MG63 (cell line): ENCODE measurements at regions not wholly inside any gene's neighbourhood (a gene's known extent, or its start where the extent isn't known, plus 50 kb on each side); places are given as distances from the start of the nearest gene placed in this dataset.
A peak's percentile ranks its signal among the peaks of the same experiment; 100 is the strongest.
"Not testable (repeated sequence)": the region's sequence is repeated elsewhere in the genome, so short reads cannot be mapped to it uniquely, and the experiment has no call there.

ENCODE experiments used
- DNase-seq: peaks from one replicate; pipeline ENCODE4 v3.0.0-alpha.2; 2020
- H3K27me3 ChIP-seq: fragments of 250-450 bp; sonication (Bioruptor Pico); 2 replicates; pipeline ENCODE4 v1.5.1; 2020; ENCODE audit warnings: mild to moderate bottlenecking, moderate library complexity
- H3K36me3 ChIP-seq: fragments of 250-450 bp; sonication (Bioruptor Pico); 2 replicates; pipeline ENCODE4 v1.5.1; 2020; ENCODE audit warnings: mild to moderate bottlenecking, moderate library complexity
- H3K4me3 ChIP-seq: fragments of 250-450 bp; sonication (Bioruptor Pico); 2 replicates; pipeline ENCODE4 v1.5.1; 2020; ENCODE audit warnings: mild to moderate bottlenecking, moderate library complexity
- H3K9me3 ChIP-seq: fragments of 250-450 bp; sonication (Bioruptor Pico); 2 replicates; pipeline ENCODE4 v1.5.1; 2020; ENCODE audit warnings: mild to moderate bottlenecking, moderate library complexity

DNA sequence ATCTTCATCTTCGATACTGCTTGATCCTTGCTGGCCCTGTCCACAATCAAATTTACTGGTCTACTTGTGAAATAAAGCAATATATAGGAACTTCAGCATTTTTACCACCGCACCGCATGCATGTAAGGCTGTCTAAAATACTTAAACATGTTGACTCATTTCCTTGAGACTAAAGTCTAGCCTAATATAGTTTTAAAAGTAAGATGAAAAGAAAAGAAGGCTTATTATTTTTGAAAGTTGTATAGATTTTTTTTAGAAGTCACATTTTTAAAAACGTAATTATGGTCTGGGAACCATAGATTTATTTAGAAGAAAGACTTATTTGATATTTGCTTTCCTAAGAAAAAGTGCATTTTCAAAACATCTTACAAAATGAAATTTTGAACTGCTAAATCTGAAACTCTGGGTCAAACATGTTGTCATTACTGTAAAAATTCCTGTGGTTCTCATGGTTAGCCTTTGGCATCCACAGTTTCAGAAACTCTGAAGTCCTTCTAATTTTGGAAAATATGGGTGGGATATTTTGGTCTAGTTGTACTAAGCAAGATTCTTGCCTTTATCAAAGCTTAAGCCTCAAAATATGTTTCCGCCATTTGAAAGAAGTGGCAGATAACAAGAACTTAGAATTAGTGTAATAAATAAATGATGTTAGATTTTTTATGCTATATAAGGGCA is 423.5 kb upstream of the CTSO start:
- Histone ChIP-seq H3K27me3 (no peaks in the 10 kb centered on the region), H3K9me3 (no peaks in the 10 kb centered on the region), H3K36me3 (no peaks in the 10 kb centered on the region), H3K4me3 (no peak overlapping the region)
- DNase-seq = no peak

DNA sequence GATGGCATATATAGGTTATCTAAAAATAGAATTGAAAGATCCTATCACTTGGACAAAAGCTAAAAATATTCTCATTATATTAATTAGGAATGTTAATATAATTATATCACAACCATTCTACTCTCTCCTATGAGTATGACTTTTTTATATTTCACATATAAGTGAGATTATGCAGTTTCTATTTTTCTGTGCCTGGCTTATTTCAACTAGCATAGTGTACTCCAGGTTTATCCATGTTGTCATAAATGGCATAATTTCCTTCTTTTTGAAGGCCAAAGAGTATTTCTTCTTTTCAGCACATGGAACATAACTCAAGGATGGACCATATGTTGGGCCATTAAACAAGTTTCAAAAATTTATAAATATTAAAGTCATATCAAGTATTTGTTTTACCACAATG is 421.2 kb upstream of the CTSO start:
- H3K9me3 ChIP-seq = no peaks in the 10 kb centered on the region
- no peaks in the 10 kb centered on the region for H3K36me3 ChIP-seq
- H3K27me3 ChIP-seq = no peaks in the 10 kb centered on the region
- no peak overlapping the region for H3K4me3 ChIP-seq
- no peak for DNase-seq

DNA sequence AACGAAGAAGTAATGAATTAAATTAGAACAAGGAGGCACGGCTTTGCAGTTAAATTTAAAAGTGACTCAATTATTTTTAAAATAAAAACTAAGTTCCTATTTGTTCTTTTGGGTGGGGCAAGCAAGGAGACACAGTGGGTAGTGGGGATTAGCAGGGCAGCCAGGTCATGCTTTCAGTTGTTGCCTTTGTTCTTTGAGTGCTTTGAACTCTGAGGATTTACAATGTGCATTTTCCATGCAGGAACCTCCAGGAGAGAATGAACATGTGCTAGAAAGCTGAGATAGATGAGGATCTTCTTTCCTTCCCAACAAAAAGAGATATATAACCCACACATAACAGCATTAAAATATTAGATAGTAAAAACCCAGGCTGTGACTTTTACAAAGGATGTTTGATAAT is 420.4 kb upstream of the CTSO start:
- Histone ChIP-seq H3K36me3 (no peaks in the 10 kb centered on the region), H3K4me3 (no peak overlapping the region), H3K27me3 (no peaks in the 10 kb centered on the region), H3K9me3 (no peaks in the 10 kb centered on the region)
- DNase-seq = no peak

DNA sequence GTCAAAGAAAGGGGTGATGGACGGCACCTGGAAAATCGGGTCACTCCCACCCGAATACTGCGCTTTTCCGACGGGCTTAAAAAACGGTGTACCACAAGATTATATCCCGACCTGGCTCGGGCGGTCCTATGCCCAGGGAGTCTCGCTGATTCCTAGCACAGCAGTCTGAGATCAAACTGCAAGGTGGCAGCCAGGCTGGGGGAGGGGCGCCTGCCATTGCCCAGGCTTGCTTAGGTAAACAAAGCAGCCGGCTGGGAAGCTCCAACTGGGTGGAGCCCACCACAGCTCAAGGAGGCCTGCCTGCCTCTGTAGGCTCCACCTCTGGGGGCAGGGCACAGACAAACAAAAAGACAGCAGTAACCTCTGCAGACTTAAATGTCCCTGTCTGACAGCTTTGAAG is 413.8 kb upstream of the CTSO start:
- not testable (repeated sequence) for DNase-seq, H3K9me3 ChIP-seq, H3K27me3 ChIP-seq, H3K36me3 ChIP-seq, H3K4me3 ChIP-seq

DNA sequence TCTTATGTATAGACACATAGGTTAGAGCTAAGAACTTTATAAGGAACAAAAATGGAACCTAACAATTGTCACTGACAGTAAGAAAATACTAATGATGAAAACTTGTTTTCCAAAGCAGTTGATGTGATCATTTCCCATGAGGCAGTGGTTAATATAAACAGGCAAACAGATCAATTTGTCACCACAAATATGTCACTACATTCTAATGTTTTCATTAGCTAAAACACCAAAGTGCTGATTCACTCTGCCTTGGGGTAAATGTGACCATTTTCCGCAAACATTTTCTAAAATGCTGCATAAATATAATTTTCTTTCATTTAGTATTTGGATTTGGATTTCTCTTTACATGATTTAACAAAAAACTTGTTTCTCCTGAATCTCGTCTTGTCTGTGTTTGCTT is 408.9 kb upstream of the CTSO start:
- no peaks in the 10 kb centered on the region for H3K36me3 ChIP-seq
- DNase-seq = no peak

DNA sequence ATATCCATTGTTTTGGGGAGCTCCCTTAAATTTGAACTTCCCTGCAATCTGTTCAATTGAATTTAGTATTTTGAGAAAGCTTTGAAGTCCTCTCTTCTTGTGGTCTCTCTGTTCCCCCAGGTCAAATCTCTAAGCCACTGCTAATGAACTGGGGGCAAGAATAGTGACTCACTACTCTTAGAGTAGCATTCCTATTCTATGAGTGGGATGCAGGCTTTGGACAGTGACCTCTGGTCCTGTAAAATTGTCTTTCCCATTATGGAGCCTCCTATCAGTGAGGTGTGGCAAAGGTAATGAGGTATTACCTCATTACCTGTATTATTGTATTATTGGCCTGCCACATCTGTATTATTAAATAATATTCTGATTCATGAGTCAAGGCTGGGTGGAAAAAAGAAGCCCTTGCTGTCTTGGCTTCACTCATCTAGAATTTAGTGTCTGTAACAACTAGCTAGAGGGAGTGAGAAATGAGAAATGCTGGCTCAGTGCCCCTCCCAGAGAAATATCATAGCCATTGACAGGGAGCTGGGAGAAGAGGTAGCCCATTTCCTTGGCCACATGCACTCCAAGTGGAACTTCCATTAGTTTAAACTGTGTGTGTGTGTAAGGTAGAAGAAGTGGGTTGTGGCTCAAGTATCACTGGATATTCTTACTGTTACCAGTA is 393.9 kb upstream of the CTSO start:
- H3K27me3 ChIP-seq = no peaks in the 10 kb centered on the region
- no peak overlapping the region for H3K4me3 ChIP-seq
- no peaks in the 10 kb centered on the region for H3K36me3 ChIP-seq
- peak; percentile 19 for DNase-seq
- no peaks in the 10 kb centered on the region for H3K9me3 ChIP-seq

More for the DNA sequence above, 408.9 kb upstream of the CTSO start:
- Histone ChIP-seq H3K27me3 (no peaks in the 10 kb centered on the region), H3K9me3 (no peaks in the 10 kb centered on the region; the same call in 1 of the 2 replicates), H3K4me3 (no peak overlapping the region)

DNA sequence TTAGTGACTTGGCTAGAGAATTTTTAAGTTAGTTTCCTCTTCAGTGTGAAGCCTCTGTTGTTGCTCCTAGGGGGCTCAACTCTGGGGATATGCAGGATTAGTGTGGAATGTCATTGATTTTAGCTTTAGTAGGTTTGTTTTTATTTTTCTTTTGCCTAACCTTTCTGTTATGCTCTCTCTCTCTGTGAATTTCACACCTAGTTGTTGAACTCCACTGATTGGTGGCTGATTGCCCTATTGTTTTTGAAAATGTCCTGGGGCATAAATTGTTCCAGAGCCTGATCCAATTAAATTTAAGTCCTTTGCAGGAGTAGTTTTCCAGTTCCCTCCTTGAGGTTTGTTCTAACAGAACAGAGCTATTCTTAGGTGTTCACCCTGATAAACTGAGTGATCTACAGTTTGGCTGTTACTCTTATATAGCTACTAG is 393.3 kb upstream of the CTSO start:
- no peaks in the 10 kb centered on the region for H3K27me3 ChIP-seq
- H3K9me3 ChIP-seq = no peaks in the 10 kb centered on the region
- DNase-seq = no peak
- no peak overlapping the region for H3K4me3 ChIP-seq
- no peaks in the 10 kb centered on the region for H3K36me3 ChIP-seq

DNA sequence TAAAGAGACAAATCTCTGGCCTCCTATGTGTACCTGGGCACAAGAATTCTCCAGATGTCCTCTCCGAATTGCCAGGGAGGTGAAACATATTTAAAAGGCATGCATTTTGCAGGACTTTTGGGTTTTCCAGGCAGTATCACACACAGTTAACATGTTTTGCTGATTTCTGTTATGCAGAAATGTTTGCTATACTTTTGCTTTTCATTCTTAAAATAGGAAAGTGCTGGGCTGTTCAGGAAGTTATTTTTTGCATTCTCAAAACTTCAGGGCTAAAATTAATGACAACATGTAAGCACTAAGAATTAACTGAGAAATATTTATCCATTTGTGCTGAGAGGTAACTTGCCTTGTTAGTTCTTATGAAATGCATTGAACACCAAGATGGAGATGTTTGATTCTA is 390.7 kb upstream of the CTSO start:
- DNase-seq = no peak
- Histone ChIP-seq H3K9me3 (no peaks in the 10 kb centered on the region), H3K4me3 (no peak overlapping the region), H3K36me3 (no peaks in the 10 kb centered on the region), H3K27me3 (no peaks in the 10 kb centered on the region)

DNA sequence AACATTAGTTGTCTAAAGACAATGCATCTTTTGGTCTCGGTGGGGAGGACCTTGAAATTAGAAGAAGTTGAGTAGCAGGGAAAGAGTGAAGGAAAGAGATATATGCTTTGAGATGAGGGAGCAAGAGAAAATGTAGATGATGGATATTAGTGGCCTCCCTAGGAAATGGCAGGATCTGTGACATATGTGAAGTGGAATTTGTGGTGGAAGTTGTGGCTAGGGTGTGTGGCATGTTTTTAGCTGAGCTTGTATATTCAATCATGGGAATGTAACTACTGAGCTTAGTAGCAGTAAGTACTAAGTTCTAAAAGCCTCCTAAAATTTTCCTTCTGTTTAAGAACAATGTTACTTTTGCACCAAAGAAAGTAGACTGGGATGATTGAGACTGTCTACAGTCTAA is 382.8 kb upstream of the CTSO start:
- Histone ChIP-seq H3K27me3 (no peaks in the 10 kb centered on the region), H3K4me3 (no peak overlapping the region), H3K36me3 (no peaks in the 10 kb centered on the region), H3K9me3 (no peaks in the 10 kb centered on the region)
- DNase-seq = no peak

DNA sequence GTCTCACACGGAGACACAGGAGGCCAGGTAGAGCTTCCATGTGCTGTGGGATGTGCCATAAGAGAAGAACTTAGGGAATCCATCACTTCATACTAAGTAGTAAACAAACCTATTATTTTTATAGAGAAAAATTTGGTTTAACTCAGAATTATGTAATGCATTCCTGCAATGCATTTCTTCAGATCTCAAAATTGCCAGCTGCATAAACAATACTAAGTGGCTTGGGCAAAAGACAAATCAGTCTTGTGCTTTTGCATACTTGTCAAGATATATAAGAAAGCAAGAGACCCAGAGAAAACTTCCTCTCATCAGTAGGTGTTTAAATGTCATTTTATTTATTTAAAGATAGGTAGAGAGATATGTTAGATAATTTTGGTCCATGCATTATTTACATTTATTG is 382.1 kb upstream of the CTSO start:
- no peaks in the 10 kb centered on the region for H3K36me3 ChIP-seq
- H3K27me3 ChIP-seq = no peaks in the 10 kb centered on the region
- no peak for DNase-seq
- H3K4me3 ChIP-seq = no peak overlapping the region
- no peaks in the 10 kb centered on the region for H3K9me3 ChIP-seq

DNA sequence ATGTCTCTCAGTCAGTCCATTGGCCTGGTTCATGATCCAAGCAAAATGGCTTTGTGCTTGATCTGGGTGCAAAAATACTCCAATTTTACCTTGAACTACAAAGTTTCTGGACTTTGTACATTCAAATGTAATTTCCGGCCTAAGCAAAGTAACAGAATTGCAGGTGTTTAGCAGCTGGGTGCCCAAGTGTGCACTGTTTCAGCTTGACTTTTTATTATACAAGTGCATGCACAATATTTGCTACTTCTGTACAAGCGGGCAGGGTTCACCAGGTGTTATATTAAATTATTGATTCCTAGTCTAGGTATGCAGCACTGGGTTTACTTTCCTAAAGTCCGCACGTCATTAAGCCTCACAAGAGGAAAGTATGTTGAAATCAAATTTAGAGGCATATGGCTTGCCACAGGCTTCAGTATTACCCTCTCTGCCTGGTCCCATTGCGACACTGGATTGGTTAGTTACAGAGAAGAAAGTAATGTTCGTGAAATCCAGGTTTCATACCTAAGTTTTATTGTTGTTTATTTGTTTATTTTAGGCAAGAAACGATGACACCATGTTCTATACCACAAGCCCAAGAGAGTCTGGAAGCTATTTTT is 376.9 kb upstream of the CTSO start:
- no peaks in the 10 kb centered on the region for H3K9me3 ChIP-seq
- H3K36me3 ChIP-seq = no peaks in the 10 kb centered on the region
- H3K4me3 ChIP-seq = no peak overlapping the region
- no peak for DNase-seq
- H3K27me3 ChIP-seq = no peaks in the 10 kb centered on the region

DNA sequence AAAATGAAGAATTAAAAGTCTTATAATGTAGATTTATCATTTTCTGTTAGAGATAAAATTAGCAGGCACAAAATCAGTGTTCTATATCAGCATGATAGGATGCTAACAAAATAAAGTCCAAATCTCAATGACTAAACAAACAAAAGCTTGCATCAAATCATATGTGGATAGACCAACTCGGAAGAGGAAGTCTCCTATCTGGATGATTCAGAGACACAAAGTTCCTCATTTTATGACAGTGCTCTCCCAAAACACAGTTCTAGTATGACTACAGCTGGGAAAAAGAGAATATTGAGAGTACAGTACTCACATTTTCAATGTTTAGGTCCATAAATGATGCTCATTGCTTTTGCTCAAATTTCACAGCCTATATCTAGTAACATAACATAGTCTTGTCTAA is 376.1 kb upstream of the CTSO start:
- no peak for DNase-seq
- Histone ChIP-seq H3K27me3 (no peaks in the 10 kb centered on the region), H3K4me3 (no peak overlapping the region), H3K9me3 (no peaks in the 10 kb centered on the region), H3K36me3 (no peaks in the 10 kb centered on the region)

DNA sequence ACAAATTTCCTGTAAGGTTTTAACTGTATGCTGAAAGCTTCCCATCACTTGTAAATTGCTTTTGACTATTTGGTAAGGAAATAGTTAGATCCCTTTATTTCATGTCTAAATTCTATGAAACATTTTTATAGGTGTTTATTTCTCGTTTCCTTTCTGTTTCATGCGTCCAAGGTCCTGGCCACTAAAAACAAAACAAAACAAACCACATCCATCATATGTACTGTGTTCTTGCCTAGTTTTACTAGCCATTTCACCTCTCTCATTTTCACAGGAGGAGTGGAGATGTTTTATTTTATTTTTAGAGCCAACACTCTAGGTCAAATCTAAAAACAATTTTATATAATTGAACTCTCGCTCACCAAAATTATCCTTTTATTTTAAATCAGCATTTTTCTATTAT is 375.2 kb upstream of the CTSO start:
- H3K27me3 ChIP-seq = no peaks in the 10 kb centered on the region
- no peak overlapping the region for H3K4me3 ChIP-seq
- DNase-seq = no peak

DNA sequence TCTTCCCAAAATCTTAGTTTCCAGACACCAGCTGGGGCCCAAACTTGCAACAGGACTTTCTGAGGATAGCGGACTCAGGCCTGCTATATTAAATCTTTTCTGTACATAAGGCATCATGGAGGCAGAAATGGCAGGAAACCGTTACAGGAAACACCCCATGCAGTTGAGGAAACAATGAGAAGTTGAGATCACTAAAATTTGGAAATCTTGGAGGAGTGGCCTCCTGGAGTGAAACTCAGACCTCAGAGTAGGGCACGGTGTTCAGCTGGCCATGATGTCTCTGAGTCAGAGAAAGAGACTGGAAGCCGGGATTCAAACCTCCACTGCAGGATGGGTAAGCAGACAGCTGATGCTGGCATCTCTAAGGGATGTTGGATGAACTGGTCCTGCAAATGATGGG is 372.6 kb upstream of the CTSO start:
- H3K9me3 ChIP-seq = no peaks in the 10 kb centered on the region
- no peaks in the 10 kb centered on the region for H3K27me3 ChIP-seq
- no peak for DNase-seq
- H3K4me3 ChIP-seq = no peak overlapping the region
- H3K36me3 ChIP-seq = no peaks in the 10 kb centered on the region

More for the DNA sequence above, 375.2 kb upstream of the CTSO start:
- no peaks in the 10 kb centered on the region for H3K9me3 ChIP-seq
- no peaks in the 10 kb centered on the region for H3K36me3 ChIP-seq

DNA sequence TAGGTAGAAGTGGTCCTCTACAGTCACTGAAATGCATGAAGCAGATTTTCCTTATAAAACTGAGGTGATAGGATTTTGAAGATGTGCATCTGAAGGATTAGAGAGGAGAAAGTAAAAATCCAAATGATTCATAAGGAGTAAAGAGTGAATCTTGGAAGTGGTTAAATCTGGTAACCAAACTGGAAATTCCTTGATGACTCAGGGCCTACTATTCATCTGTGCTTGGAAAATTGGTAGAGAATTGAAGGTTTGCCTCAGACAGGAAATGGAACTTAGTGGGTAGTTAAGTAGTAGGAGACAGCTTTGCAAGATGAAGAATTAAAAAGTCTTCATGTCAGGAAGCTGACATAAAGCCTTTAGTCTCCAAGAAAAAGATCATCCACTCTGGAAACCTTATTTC is 368.9 kb upstream of the CTSO start:
- no peak for DNase-seq
- Histone ChIP-seq H3K9me3 (no peaks in the 10 kb centered on the region), H3K36me3 (no peaks in the 10 kb centered on the region), H3K4me3 (no peak overlapping the region), H3K27me3 (no peaks in the 10 kb centered on the region)

DNA sequence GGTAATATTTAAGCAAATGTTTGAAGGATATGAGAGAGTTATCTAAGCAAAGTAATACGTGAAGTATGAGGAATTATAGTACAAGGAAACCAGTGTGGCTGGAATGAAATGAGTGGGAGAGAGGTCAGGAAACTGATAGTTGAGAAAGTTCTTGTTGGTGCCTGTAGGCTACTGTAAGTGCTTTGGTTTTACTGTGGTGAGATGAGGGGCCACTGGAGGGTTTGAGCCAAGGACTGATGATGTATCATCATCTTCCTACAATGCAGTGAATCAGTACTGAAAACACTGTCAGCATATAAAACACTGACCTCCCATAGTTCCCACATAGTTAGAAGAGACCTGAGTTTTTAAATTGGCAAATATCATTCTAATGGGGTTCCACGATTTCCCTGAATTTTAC is 367.5 kb upstream of the CTSO start:
- peak; percentile 42 for DNase-seq
- H3K27me3 ChIP-seq = no peaks in the 10 kb centered on the region
- no peak overlapping the region for H3K4me3 ChIP-seq
- no peaks in the 10 kb centered on the region for H3K36me3 ChIP-seq
- no peaks in the 10 kb centered on the region for H3K9me3 ChIP-seq

DNA sequence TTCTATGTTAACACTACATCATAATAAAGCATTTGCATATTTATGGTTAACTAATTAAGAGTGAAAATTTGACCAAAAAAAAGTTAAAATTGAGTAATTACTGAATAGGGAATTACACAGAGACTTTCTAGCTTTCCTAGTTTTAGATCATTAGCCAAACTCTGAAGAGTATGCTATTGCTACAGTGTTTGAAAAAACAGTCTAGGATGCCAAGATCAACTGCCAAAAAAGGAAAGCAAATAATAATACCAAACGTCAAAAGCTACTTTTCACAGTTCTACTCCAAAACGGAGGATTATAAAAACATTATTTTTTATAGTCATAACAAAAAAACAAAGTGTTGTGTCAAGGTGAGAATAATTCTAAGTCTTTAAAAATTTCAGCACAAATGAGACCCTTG is 359.8 kb upstream of the CTSO start:
- Histone ChIP-seq H3K9me3 (no peaks in the 10 kb centered on the region), H3K36me3 (no peaks in the 10 kb centered on the region), H3K4me3 (no peak overlapping the region), H3K27me3 (no peaks in the 10 kb centered on the region)
- DNase-seq = no peak

DNA sequence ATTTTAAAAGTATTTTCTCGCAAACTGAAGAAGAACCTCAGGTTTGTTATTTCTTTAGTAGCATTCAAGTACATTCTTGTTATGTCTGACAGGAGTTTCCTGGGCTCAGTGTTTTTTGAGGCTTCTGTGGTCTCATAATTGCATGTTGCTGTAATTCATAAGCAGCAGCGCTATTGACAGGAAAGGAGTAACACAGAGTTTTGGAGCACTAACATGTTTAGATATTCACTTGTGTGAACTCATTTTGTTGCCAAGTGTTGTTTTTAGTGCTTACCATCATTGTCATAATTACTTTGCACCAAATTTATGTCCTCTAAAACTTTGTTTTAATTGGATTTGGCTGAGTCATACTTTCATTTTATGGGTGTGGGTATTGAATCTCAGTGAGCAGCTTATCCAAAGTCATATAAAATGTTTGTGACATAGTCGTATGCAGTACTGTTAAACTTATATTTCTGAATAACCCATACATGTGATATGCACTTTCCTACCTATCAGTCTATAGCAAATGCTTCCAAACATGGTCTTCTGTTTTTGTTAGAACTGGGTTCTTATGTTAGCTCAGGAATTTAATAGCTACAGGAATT is 358.7 kb upstream of the CTSO start:
- H3K27me3 ChIP-seq = no peaks in the 10 kb centered on the region
- no peak for DNase-seq
- no peak overlapping the region for H3K4me3 ChIP-seq
- no peaks in the 10 kb centered on the region for H3K36me3 ChIP-seq
- H3K9me3 ChIP-seq = no peaks in the 10 kb centered on the region
